ENCODE measurements at regions not wholly inside any gene's neighbourhood (a gene's known extent, or its start where the extent isn't known, plus 50 kb on each side); places are given as distances from the start of the nearest gene placed in this dataset.

DNA sequence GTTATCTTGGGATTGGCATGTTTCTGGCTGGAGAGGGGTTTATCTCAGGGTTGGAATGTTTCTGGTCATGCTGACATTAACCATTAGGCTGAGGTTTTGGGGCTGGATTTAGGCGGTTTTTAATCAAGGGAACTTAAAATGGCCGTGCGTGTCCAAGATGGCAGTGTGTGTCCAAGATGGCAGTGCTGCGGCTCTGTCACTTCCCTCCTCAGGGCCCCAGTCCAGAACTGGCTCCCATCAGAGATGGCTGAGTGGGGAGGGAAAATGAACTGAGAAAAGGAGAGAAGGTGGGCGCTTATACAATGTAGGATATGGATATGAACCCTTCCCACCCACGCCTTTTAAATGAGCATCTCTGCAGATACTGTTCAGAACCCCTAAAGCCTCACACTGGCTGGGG, 175.5 kb upstream of the MYT1L start:
- no peak overlapping the region for H3K4me3 ChIP-seq (ENCODE audit: low read depth, poor library complexity, severe bottlenecking)

DNA sequence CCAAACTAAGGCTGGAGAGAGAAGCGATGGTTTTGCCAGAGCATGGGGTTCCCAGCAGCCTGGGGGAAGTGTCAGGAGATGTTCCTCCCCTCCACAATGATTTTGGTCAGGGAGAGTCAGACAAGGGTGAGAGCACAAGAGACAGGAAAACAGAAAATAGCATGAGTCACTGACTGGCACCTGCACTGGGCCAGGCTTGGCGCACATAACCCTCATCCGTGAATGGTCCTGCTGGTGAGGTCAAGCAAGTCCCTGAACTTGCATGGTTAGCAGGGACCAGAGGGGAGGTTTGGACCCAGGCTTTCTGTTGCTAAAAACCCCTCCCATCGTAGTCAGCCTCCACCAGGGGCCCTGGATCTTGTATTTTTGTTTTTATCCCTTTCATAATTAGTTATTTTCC, 174.5 kb upstream of the MYT1L start:
- TF ChIP-seq POLR2A (IDR thresholded peaks at IDR 0.05), result no peak
- TF ChIP-seq, protein P1, sequence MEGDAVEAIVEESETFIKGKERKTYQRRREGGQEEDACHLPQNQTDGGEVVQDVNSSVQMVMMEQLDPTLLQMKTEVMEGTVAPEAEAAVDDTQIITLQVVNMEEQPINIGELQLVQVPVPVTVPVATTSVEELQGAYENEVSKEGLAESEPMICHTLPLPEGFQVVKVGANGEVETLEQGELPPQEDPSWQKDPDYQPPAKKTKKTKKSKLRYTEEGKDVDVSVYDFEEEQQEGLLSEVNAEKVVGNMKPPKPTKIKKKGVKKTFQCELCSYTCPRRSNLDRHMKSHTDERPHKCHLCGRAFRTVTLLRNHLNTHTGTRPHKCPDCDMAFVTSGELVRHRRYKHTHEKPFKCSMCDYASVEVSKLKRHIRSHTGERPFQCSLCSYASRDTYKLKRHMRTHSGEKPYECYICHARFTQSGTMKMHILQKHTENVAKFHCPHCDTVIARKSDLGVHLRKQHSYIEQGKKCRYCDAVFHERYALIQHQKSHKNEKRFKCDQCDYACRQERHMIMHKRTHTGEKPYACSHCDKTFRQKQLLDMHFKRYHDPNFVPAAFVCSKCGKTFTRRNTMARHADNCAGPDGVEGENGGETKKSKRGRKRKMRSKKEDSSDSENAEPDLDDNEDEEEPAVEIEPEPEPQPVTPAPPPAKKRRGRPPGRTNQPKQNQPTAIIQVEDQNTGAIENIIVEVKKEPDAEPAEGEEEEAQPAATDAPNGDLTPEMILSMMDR (IDR thresholded peaks at IDR 0.05), result no peak
- H3K4me3 ChIP-seq (ENCODE audit: low read depth, poor library complexity, severe bottlenecking), result no peak overlapping the region
- no peak for DNase-seq (ENCODE audit: low spot score in 2 of 2)
- 84 to 86% methylated on average over 4 of the region's 4 CpGs for WGBS, 2 donors
- intact Hi-C loops (cut with DNase I; ENCODE audit: low total_unique reads), result no loop called here

More for the DNA sequence above, 175.5 kb upstream of the MYT1L start:
- intact Hi-C loops (cut with DNase I; ENCODE audit: low total_unique reads), result no loop called here
- no peak for TF ChIP-seq POLR2A (IDR thresholded peaks at IDR 0.05)
- TF ChIP-seq, protein P1 (IDR thresholded peaks at IDR 0.05), result no peak
- WGBS, 2 donors, result 90 to 95% methylated on average over 6 of the region's 6 CpGs
- DNase-seq (ENCODE audit: low spot score in 2 of 2), result no peak

DNA sequence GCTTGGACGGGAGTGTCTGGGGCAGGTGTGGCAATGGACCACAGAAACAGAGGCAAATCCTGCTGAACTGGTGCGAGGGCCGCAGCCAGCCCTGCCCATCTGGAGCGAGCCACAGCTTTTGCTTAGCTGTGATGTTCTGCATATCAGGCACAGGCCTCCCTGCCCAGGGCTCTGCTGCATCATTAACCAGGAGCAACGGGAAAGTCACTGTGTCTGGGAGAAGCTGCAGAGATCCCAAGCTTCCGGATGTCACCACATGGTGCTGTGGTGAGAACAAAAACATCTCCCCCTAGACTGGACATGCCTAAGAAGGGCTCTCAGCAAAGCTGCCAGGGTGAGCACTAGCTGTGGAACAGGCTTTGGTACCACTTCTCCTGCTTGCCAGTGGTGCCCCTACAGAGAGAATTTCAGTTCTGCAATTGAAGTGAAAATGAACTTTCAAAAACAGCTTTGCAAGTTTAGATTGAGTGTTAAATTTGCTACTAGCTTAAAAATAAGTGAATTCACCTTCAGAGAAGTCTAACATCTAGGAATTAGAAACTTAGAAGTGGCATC, 172.9 kb upstream of the MYT1L start:
- no peak for TF ChIP-seq POLR2A (IDR thresholded peaks at IDR 0.05)
- TF ChIP-seq, protein P1 (IDR thresholded peaks at IDR 0.05), result no peak
- intact Hi-C loops (cut with DNase I; ENCODE audit: low total_unique reads), result no loop called here
- no peak for DNase-seq (ENCODE audit: low spot score in 2 of 2)
- 70 to 81% methylated on average over 5 to 6 of the region's 6 CpGs for WGBS, 2 donors
- no peak overlapping the region for H3K4me3 ChIP-seq (ENCODE audit: low read depth, poor library complexity, severe bottlenecking)

DNA sequence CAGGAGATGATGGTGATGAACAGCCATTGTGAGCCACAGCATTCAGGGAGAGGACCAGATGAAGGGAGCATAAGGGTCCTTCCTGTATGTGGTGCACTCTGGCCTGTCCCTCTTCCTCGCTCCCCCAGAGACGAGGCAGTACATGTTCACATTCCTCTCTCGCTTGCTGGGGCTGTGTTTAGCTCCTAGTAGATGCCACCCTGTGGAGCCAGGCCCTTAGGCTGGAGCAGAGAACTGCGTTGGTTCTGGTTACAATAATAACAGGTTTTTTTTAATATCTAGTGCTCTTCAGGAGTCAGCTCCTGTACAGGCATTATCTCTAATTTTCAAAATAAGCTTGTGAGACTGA, 171.1 kb upstream of the MYT1L start:
- TF ChIP-seq, protein P1 (IDR thresholded peaks at IDR 0.05), result no peak
- no peak for TF ChIP-seq POLR2A (IDR thresholded peaks at IDR 0.05)
- intact Hi-C loops (cut with DNase I; ENCODE audit: low total_unique reads), result no loop called here
- no peak for DNase-seq (ENCODE audit: low spot score in 2 of 2)
- 43 to 57% methylated on average over 4 of the region's 4 CpGs for WGBS, 2 donors
- no peak overlapping the region for H3K4me3 ChIP-seq (ENCODE audit: low read depth, poor library complexity, severe bottlenecking)

DNA sequence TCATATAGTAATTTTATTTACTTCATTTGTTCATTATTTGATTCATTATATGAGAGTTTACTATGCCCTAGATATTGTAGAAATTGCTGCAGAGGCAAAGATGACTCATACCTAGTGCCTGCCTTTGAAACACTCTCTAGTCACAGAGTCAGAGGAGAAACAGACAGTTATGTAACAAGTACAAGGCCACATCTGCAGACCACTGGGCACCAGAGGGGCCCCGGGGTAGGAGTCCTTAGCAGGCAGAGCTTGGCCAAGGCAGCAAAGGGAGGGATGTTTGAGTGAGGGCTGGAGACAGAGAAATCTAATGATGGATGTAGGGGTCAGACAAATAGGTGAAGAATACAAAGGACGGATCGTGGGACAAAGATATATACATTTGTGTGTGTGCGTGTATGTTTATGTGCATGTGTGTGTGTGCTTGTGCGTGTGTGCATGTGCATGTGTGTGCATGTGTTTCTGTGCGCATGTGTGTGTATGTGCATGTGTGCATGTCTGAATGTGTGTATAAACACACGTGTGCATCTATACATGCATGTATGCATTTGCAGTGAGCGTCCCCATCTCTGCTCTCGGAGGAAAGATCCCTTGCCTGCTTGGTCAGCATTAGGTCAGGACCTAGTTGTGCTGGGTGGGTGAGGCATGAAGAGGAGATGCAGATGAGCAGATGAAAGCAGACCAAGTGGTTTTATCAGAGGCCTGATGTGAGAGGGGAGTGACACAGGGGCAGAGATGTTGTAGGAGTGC, 170.6 kb upstream of the MYT1L start:
- no peak for DNase-seq (ENCODE audit: low spot score in 2 of 2)
- TF ChIP-seq POLR2A (IDR thresholded peaks at IDR 0.05), result no peak
- TF ChIP-seq, protein P1 (IDR thresholded peaks at IDR 0.05), result no peak

DNA sequence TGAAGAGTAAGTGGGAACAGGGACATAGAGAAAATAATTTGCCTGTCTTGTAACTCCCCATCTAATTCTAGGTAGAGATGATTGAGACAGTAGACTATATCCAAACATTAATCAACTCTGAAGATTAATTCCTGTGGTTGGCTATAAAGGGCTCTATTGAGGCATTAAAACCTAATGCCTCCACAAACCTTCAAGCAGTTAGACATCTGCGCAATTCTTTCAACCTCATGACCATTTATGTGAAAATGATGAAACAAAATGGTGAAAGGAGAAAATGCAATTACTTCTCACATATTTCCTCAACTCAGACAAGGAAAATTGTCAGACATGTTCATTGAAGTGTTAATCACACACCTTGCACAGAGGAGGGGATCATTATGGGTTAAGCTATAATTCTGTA, 164.5 kb upstream of the MYT1L start:
- no peak for DNase-seq (ENCODE audit: low spot score in 2 of 2)
- intact Hi-C loops (cut with DNase I; ENCODE audit: low total_unique reads), result no loop called here
- TF ChIP-seq, protein P1 (IDR thresholded peaks at IDR 0.05), result no peak
- TF ChIP-seq POLR2A (IDR thresholded peaks at IDR 0.05), result no peak
- 91 to 95% methylated on average over 1 of the region's 1 CpG for WGBS, 2 donors
- no peak overlapping the region for H3K4me3 ChIP-seq (ENCODE audit: low read depth, poor library complexity, severe bottlenecking)

More for the DNA sequence above, 170.6 kb upstream of the MYT1L start:
- no peak overlapping the region for H3K4me3 ChIP-seq (ENCODE audit: low read depth, poor library complexity, severe bottlenecking)
- intact Hi-C loops (cut with DNase I; ENCODE audit: low total_unique reads), result no loop called here
- WGBS, 2 donors, result 82 to 85% methylated on average over 9 of the region's 9 CpGs

All from lower leg skin (tissue), 4 donors.